Spleen (tissue), 11 donors: ENCODE measurements at regions not wholly inside any gene's neighbourhood (a gene's known extent, or its start where the extent isn't known, plus 50 kb on each side); places are given as distances from the start of the nearest gene placed in this dataset.

Experiments
- DNase-seq: peaks from one replicate; pipeline ENCODE4 v3.0.0-alpha.2; 2020
- H3K27ac ChIP-seq, 8 donors: fragments of 200-600 bp; sonication (generic) in 7 of 8; 1 replicate in 4 of 8; 2 replicates in 4 of 8; pipeline versions ENCODE4 v1.5.0 to v1.8.0; 2016 to 2021; ENCODE audit warnings: inconsistent platforms in 4 of 8, mild to moderate bottlenecking in 4 of 8, moderate library complexity in 1 of 8
- H3K27me3 ChIP-seq, 7 donors: fragments of 200-600 bp; sonication (generic) in 6 of 7; replicated peaks in 1 of 7; 1 replicate in 4 of 7; 2 replicates in 3 of 7; pipeline versions ENCODE4 v1.5.0 to v1.8.0; 2016 to 2021; ENCODE audit warnings: inconsistent platforms in 3 of 7, mild to moderate bottlenecking in 1 of 7
- H3K36me3 ChIP-seq, 6 donors: fragments of 200-600 bp; sonication (generic) in 5 of 6; 1 replicate in 4 of 6; 2 replicates in 2 of 6; pipeline versions ENCODE4 v1.5.0 to v1.8.0; 2016 to 2021; ENCODE audit warnings: inconsistent platforms in 2 of 6
- H3K4me1 ChIP-seq, 6 donors: fragments of 200-600 bp; sonication (generic) in 5 of 6; 1 replicate in 3 of 6; 2 replicates in 3 of 6; pipeline versions ENCODE4 v1.5.0 to v1.8.0; 2016 to 2021; ENCODE audit warnings: inconsistent platforms in 3 of 6
- H3K4me3 ChIP-seq, 8 donors: fragments of 200-600 bp; sonication (generic) in 7 of 8; 1 replicate in 4 of 8; 2 replicates in 4 of 8; pipeline versions ENCODE4 v1.5.0 to v1.8.0; 2016 to 2021; ENCODE audit warnings: inconsistent platforms in 4 of 8, mild to moderate bottlenecking in 4 of 8, moderate library complexity in 2 of 8
- H3K9me3 ChIP-seq, 8 donors: fragments of 200-600 bp; sonication (generic) in 7 of 8; 1 replicate in 4 of 8; 2 replicates in 4 of 8; pipeline versions ENCODE4 v1.5.0 to v1.8.0; 2016 to 2021; ENCODE audit warnings: inconsistent platforms in 4 of 8
- POLR2A ChIP-seq, 3 donors: fragments of 450-650 bp; IDR thresholded peaks; one replicate each; pipeline ENCODE4 v1.5.1; 2017; ENCODE audit warnings: antibody characterized with exemption in 3 of 3, mild to moderate bottlenecking in 1 of 3
- POLR2AphosphoS5 ChIP-seq, 3 donors: sonication (generic); formaldehyde crosslinking; IDR thresholded peaks; one replicate each; pipeline ENCODE4 v1.5.1; 2017; ENCODE audit warnings: antibody characterized with exemption in 3 of 3
- WGBS, 5 donors: extraction: QIAGEN DNeasy Blood & Tissue Kit in 3 of 5; methylation state at CpG; one replicate each; pipeline versions ENCODE4 v1.1.5 to v1.1.7; 2013 to 2018; 5-methylcytosine and 5-hydroxymethylcytosine counted together
- intact Hi-C: fragments of 100-400 bp; cut with DNase I; formaldehyde crosslinking; loops from one replicate; pipeline ENCODE4 v1.15.0; 2023; ENCODE audit warnings: low total_unique reads
- TF ChIP-seq, protein P1 (sequence below), 11 experiments: fragments of 200-600 bp in 7 of 11; fragments of 450-650 bp in 4 of 11; sonication (generic) in 4 of 11; IDR thresholded peaks in 8 of 11; conservative IDR thresholded peaks in 3 of 11; 1 replicate in 7 of 11; 2 replicates in 4 of 11; pipeline versions ENCODE4 v1.4.0 to v1.8.0; 2016 to 2021; ENCODE audit warnings: antibody characterized with exemption in 11 of 11, inconsistent platforms in 4 of 11, mild to moderate bottlenecking in 1 of 11
- donor health status: healthy with polysubstance abuse.
- donor health status: DM: no; HTN: no; CAD: no; lungs with moderate emphysema.
- donor health status: DM: no; HTN: no; CAD: no.
- donor health status: Bipolar disorder and iron deficiency.
- donor health status: healthy.
- donor health status: DM: no; HTN: no; CAD: no.
- donor health status: DM: yes; HTN: yes; CAD: no.

- 53 to 72% (median 58%) methylated on average over 21 to 40 of the region's 40 CpGs for WGBS, 5 donors
- Histone ChIP-seq H3K4me1 (peaks cover 0 to 2% (median 0%) of the 10 kb centered on the region in 6 donors), H3K4me3 (no peak overlapping the region), H3K27me3 (peaks cover 0 to 77% (median 0%) of the 10 kb centered on the region in 7 donors), H3K36me3 (no peaks in the 10 kb centered on the region), H3K27ac (no peak overlapping the region), H3K9me3 (no peaks in the 10 kb centered on the region)
- no peak for DNase-seq
- intact Hi-C loops: no loop called here
- TF ChIP-seq, protein P1, sequence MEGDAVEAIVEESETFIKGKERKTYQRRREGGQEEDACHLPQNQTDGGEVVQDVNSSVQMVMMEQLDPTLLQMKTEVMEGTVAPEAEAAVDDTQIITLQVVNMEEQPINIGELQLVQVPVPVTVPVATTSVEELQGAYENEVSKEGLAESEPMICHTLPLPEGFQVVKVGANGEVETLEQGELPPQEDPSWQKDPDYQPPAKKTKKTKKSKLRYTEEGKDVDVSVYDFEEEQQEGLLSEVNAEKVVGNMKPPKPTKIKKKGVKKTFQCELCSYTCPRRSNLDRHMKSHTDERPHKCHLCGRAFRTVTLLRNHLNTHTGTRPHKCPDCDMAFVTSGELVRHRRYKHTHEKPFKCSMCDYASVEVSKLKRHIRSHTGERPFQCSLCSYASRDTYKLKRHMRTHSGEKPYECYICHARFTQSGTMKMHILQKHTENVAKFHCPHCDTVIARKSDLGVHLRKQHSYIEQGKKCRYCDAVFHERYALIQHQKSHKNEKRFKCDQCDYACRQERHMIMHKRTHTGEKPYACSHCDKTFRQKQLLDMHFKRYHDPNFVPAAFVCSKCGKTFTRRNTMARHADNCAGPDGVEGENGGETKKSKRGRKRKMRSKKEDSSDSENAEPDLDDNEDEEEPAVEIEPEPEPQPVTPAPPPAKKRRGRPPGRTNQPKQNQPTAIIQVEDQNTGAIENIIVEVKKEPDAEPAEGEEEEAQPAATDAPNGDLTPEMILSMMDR (IDR thresholded peaks at IDR 0.05 in 8 of 11, conservative IDR thresholded peaks at IDR 0.05 in 3 of 11): no peak
- TF ChIP-seq POLR2A (IDR thresholded peaks at IDR 0.05): no peak
- no peak for TF ChIP-seq POLR2AphosphoS5 (IDR thresholded peaks at IDR 0.05)
Observed at GRCh38 chr10:131748831-131749766, 151.7 kb upstream of the PPP2R2D start.

- TF ChIP-seq POLR2AphosphoS5 (IDR thresholded peaks at IDR 0.05) (no peak), POLR2A (IDR thresholded peaks at IDR 0.05) (no peak)
- TF ChIP-seq, protein P1 (IDR thresholded peaks at IDR 0.05 in 8 of 11, conservative IDR thresholded peaks at IDR 0.05 in 3 of 11): no peak
- H3K4me1 ChIP-seq: no peaks in the 10 kb centered on the region
- H3K27ac ChIP-seq: no peak overlapping the region
- peaks cover 0 to 70% (median 0%) of the 10 kb centered on the region in 7 donors for H3K27me3 ChIP-seq
- no peaks in the 10 kb centered on the region for H3K36me3 ChIP-seq
- intact Hi-C loops: no loop called here
- H3K9me3 ChIP-seq: no peaks in the 10 kb centered on the region
- DNase-seq: no peak
- 78 to 91% (median 84%) methylated on average over 7 to 8 of the region's 8 CpGs for WGBS, 5 donors
- H3K4me3 ChIP-seq: no peak overlapping the region
Observed at GRCh38 chr10:131749767-131750142, 151.1 kb upstream of the PPP2R2D start.

GRCh38 chr10:131750171-131750895, 150.5 kb upstream of the PPP2R2D start:
- H3K4me3 ChIP-seq: no peak overlapping the region
- intact Hi-C loops: no loop called here
- no peaks in the 10 kb centered on the region for H3K36me3 ChIP-seq
- H3K27me3 ChIP-seq: peaks cover 0 to 65% (median 0%) of the 10 kb centered on the region in 7 donors
- no peak for DNase-seq
- WGBS, 5 donors: 67 to 77% (median 69%) methylated on average over 15 to 22 of the region's 22 CpGs
- no peaks in the 10 kb centered on the region for H3K4me1 ChIP-seq
- no peak overlapping the region for H3K27ac ChIP-seq
- TF ChIP-seq, protein P1 (IDR thresholded peaks at IDR 0.05 in 8 of 11, conservative IDR thresholded peaks at IDR 0.05 in 3 of 11): no peak
- TF ChIP-seq POLR2AphosphoS5 (IDR thresholded peaks at IDR 0.05): no peak
- TF ChIP-seq POLR2A (IDR thresholded peaks at IDR 0.05): no peak
- H3K9me3 ChIP-seq: no peaks in the 10 kb centered on the region
